Anterior cingulate cortex (tissue), 58 donors: ENCODE measurements at regions not wholly inside any gene's neighbourhood (a gene's known extent, or its start where the extent isn't known, plus 50 kb on each side); places are given as distances from the start of the nearest gene placed in this dataset.
"Not testable (repeated sequence)": the region's sequence is repeated elsewhere in the genome, so short reads cannot be mapped to it uniquely, and the experiment has no call there.

Source experiments
- DNase-seq, 58 donors: peaks; one replicate each; lab custom pipeline; 2025; lab: John Stamatoyannopoulos, UW

DNA sequence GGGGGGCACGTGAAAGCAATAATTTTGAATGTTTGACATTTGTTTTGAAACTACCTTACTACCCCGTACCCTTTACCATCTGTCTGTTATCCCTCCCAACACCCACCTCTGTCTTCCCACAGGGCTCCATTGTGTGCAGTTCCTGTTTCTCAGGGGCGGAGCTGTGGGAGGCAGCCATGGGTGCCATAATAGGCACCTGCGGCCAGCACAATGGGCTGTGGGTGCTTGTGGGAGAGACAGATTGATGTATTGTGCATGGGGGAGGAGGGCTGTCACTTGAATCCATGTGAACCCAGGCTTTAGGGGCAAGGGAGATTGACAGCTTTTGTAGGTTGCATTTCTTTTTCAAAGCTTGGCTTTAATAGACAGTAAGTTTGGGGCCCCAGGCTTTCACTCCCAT, 122.6 kb upstream of the CXorf66 start:
- no peak for DNase-seq

DNA sequence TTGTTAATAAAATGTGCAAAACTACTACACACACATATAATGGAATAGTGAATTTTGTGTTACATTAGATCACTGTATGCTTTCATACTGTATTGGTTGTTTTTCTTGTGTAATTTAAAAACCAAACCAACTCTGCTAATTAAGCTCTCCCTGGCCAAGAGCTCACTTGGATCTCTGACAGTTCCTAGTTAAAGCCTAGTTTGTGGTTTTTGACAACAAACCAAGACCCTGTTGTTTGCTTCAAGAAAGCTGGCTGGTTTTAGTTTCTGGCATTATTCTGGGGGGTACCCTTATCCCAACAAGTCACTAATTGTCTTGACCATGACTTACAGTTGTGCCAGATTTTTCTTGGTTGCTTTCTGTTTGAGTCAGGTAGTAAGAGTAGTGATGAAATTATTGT, 121.4 kb upstream of the CXorf66 start:
- DNase-seq: peak in 2 of 58 donors; percentile 20 to 31

DNA sequence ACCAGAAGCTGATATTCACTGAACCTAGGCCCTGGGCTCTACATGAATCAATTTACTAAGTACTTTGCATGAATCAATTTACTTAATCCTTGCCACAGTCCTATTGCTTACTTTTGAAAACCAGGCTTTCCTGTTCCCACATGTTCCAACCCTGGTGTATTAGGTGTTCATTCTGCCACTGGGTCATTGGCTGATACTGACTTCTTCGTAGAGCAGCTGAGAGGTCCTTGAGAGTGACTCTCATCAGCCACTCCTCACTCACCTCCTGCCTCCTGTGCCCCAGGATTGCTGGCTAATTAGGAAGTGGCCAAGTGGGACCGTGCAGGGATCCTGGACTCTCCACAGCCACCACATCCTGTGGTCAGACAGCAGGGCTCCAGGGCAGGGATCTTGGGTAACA, 109.5 kb upstream of the CXorf66 start:
- not testable (repeated sequence) for DNase-seq

DNA sequence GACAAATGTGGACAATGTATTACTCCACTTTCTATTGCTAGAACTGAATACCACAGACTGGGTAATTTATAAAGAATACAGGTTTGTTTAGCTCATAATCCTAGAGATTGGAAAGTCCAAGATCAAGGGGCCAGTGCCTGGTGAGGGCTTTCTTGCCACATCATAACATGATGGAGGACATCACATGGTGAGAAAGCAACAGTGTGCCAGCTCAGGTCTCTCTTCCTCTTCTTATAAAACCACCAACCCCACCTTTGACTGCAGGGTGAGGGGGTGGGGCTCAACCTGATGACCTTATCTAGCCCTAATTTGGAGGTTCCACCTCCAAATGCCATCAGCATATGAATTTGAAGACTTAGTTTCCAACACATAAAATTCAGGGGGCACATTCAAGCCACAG, 105.7 kb upstream of the CXorf66 start:
- DNase-seq: no peak

DNA sequence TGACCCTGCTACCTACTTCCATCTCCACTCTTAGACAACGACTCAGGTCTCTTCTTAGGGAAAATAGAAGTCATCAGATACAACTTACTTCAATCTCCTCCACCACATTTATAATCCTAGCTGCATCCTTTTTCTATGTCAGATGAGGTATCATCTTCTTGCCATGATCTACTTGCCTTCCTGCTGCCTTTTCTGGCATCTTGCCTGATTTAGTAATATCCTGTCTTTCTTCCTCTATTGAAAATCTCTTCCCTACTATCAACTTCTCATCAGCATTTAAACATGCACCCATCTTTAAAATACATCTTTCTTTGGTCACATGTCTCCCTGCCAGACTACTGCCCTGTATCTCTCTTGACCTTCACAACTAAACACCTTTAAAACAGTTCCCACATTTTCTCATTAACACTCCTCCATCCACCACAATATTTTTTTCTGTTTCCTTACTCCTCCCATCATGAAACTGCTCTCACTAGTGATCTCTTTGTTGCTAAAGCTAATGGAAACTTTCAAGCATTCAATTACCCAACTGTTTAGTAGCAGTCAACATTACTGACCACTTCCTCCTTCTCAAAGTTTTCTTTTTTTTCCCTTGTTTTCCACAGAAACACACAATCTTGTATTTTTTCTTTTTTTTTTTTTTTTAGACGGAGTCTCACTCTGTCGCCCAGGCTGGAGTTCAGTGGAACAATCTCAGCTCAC, 100.8 kb upstream of the CXorf66 start:
- no peak for DNase-seq

DNA sequence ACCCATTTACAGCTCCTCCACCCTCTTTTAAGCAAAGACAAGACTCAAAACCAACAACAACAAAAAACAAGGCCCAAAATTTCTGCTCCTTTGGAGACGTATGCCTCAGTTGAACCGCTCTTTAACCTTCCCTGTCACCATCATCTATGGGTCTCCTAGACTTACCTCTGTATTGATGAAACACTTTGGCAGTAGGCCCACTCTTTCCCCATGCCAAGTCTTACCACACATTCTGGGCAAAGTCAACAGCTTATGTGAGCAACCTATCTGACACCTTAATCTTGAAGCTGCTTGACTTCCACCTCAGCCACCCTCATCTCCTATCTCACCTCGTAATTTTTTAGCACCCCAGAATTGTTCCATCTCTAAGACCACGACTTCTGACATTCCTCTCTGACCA, 99.7 kb upstream of the CXorf66 start:
- DNase-seq: no peak

DNA sequence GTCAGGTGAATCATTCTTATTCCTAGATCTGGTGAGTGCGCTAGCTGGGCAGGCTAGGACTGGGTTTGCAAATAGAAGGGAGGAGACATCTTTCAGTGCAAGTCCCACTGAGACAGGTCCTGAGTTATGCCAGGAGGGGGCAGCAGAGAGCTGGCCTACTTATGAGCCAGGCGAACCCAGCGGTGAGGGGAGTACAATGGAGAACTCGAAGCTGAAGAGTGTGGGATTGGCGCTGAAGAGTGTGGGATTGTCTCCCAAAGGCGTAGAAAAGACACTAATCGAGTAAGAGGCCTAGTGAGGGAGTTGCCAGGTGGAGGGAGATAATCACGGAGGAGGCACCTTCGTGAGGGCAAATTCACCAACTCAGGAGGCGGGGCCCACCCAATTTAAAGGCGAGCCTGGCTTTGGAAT, 91.7 kb upstream of the CXorf66 start:
- peak in 56 of 58 donors; percentile 1 to 76 (median 32) for DNase-seq

DNA sequence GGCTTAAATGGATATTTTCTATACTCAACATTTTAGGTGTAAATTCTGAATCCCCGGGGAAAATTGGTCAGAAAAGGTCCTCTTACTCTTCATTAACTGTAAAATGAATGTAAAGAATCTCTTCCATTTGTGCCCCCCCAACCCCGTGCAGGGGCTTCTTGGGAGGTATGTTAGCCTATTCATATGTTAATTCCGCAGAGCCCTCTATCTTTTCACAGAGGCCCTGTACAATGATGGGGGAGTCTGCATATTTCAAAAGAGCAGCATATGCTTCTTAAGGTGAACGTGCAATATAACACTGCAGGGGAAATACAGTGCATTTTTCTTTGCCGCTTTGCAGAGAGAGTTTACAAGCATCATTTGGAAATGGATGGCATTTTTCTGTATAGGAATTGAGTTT, 88.5 kb upstream of the CXorf66 start:
- no peak for DNase-seq

DNA sequence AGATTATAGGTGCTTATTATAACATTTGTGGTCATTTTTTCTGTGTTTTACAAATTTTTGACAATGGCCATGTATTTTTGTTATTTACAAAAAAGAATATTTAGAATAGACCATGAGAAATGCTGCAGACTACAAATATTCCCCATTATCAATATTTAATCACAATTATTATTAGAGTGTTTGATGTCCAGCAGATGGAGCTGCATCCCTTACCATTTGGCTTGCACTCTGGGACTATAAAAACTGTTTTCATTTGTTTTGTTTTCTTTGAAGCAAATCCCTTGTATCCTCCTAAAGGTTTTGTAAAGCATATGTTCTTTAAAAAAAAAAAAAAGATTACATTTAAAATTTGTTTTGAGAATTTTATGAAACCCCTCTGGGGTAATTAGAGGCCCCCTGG, 85.6 kb upstream of the CXorf66 start:
- DNase-seq: no peak

DNA sequence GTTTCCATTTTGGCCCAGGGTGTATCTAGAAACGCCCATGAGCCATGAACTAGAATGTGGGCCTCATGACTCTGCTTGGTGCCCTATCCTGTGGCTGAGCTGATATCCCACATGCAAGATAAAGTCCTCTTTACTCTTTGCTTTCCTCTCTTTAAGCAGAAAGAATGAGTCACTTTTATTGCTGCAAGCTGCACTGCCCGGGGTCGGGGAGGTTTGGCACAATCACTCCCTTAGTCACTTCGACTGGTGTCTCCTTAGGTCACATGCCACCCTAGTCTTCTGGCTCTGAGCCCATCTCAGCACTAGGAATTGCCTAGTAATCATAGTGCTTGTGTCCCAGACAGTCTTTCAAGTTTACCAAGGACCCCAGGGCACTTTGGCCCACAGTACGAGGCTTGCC, 75.1 kb upstream of the CXorf66 start:
- DNase-seq: no peak

DNA sequence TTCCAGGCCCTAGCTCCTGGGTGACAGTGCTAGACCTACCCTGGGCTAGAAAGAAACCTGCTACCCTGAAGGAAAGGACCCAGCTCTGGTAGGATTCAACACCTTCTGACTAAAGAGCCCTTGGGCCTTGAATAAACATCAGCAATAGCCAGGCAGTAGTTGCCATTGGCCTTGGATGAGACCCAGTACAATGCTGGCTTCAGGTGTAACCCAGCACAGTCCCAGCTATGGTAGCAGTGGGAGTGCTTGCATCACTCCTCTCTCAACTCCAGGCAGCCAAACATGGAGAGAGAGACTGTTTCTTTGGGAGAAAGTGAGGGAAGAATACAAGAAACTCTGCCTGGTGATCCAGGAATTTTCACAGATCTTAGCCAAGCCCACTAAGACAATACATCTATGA, 73.5 kb upstream of the CXorf66 start:
- no peak for DNase-seq

DNA sequence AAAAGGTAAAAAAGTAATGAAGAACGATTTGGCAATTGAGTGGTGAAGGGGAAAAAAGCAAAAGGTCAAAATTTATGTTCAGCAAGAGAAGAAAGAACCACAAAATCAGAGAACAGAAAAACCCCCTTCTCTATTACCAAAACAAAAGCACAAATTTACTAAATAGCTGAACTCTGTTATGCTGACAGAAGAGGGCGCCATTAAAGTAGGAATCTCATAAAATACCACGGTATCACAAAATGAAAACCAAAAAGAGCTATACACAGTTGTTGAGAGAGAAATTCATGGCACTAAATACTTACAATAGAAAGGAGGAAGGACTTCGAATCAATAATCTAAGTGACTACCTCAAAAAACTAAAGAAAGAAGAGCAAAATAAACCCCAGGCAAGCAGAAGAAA, 69.6 kb upstream of the CXorf66 start:
- no peak for DNase-seq

DNA sequence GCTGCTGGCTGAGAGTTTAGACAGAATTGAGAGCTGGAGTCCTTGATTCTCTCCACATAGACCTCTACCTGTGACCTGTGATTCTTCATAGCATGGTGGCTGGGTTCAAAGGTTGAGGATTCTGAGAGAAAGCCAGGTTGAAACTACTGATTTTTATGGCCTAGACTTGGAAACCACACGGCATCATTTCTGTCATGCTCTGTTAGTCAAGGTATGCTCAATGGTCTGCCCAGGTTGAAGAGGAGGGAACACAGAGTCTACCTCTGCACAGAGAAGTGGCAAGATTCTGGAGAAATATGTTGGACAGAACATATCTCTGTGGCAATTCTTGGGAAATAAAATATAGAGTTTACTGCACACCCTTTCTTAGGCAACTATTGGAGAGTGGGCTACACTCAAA, 57.2 kb upstream of the CXorf66 start:
- no peak for DNase-seq

DNA sequence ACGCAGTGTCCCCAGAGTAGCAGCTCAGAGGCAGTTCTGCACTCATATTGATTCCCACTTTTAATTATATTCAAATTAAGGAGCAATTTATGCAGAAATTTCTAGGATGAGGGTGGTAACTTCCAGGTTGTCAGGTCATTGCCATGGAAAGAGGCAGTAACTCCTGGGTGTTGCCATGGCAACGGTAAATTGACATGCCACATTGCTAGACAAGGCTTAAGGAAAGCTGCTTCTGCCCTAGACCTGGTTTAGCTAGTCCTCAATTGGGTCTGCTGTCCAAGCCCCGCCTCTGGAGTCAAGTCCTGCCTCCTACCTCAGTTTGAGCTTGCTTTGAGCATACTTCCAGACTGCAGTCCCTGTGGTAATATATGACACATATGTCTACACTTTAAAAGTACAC, 53.8 kb upstream of the CXorf66 start:
- not testable (repeated sequence) for DNase-seq
